HepG2 (cell line): ENCODE measurements at regions not wholly inside any gene's neighbourhood (a gene's known extent, or its start where the extent isn't known, plus 50 kb on each side); places are given as distances from the start of the nearest gene placed in this dataset.

Experiments
- ATAC-seq: fragments of 200-7000 bp; cut with Tn5 transposase; 3 replicates; pipeline ENCODE4 v1.9.1; 2020; ENCODE audit warnings: mild to moderate bottlenecking, moderate library complexity
- BruUV-seq: library from RNA; stranded (reverse); fragments of 400-500 nt; replicated peaks from 2 replicates; lab custom pipeline; 2021; lab: Mats Ljungman, UMichigan
- CTCF ChIA-PET: fragments of 300-600 bp; formaldehyde crosslinking; extraction: SDS; loops from one replicate; lab custom pipeline; 2021; ENCODE audit warnings: low total read pairs, inconsistent platforms, low intra/inter-chr PET ratio; lab: Yijun Ruan, JAX
- POLR2A ChIA-PET: fragments of 350-600 bp; sonication (Branson Sonifier 250); formaldehyde crosslinking; loops from one replicate; lab custom pipeline; 2020; ENCODE audit warnings: antibody characterized with exemption, inconsistent platforms; lab: Yijun Ruan, JAX
- DNase-seq: peaks from one replicate; pipeline ENCODE4 v3.0.0-alpha.2; 2015; ENCODE audit warnings: low spot score
- FAIRE-seq: peaks from 3 replicates; lab custom pipeline; 2011; peaks lifted over from hg19 to GRCh38; lab: Jason Lieb, UNC
- H2AFZ ChIP-seq: one replicate; pipeline ENCODE4 v1.6.1; 2011; ENCODE audit warnings: low read length, inconsistent platforms
- H3K27ac ChIP-seq: fragments of 300-600 bp; 3 replicates; pipeline ENCODE4 v1.8.0; 2011; ENCODE audit warnings: mixed run types, mild to moderate bottlenecking, mixed read lengths, low read length, inconsistent platforms; ENCODE audit not compliant: insufficient read depth; ENCODE audit errors: extremely low read length
- H3K27me3 ChIP-seq, 2 experiments: fragments of 200-600 bp in 1 of 2; 2 replicates in 1 of 2; 3 replicates in 1 of 2; pipeline versions ENCODE4 v1.6.0 to v1.8.0; 2011; ENCODE audit warnings: low read length in 2 of 2, mild to moderate bottlenecking in 2 of 2, moderate library complexity in 2 of 2, inconsistent platforms in 1 of 2; ENCODE audit not compliant: insufficient read depth in 2 of 2, control insufficient read depth in 1 of 2
- H3K36me3 ChIP-seq, 2 experiments: fragments of 200-600 bp in 1 of 2; replicated peaks in 1 of 2; 2 replicates in 1 of 2; 3 replicates in 1 of 2; pipeline versions ENCODE4 v1.5.1 to v1.8.0; 2011; ENCODE audit warnings: low read length in 2 of 2, inconsistent platforms in 1 of 2; ENCODE audit not compliant: insufficient read depth in 2 of 2, control insufficient read depth in 1 of 2
- H3K4me1 ChIP-seq: 2 replicates; pipeline ENCODE4 v1.5.1; 2012; ENCODE audit warnings: low read length, inconsistent platforms; ENCODE audit not compliant: insufficient read depth
- H3K4me2 ChIP-seq: 2 replicates; pipeline ENCODE4 v1.6.0; 2011; ENCODE audit warnings: low read depth, low read length, inconsistent platforms
- H3K4me3 ChIP-seq, 3 experiments: fragments of 200-600 bp in 1 of 3; sonication (generic), shearing (Covaris generic) in 1 of 3; replicated peaks in 1 of 3; 2 replicates each; pipeline ENCODE4 v1.5.1; 2011 to 2016; ENCODE audit warnings: low read length in 3 of 3, inconsistent platforms in 2 of 3, low read depth in 2 of 3, mild to moderate bottlenecking in 2 of 3, control low read depth in 1 of 3, mixed read lengths in 1 of 3; ENCODE audit not compliant: insufficient read depth in 1 of 3
- H3K79me2 ChIP-seq: one replicate; pipeline ENCODE4 v1.6.1; 2011; ENCODE audit warnings: low read length, inconsistent platforms; ENCODE audit not compliant: insufficient read depth
- H3K9ac ChIP-seq: 2 replicates; pipeline ENCODE4 v1.6.0; 2011; ENCODE audit warnings: mild to moderate bottlenecking, low read depth, low read length, inconsistent platforms; ENCODE audit not compliant: insufficient read depth
- H3K9me3 ChIP-seq: 2 replicates; pipeline ENCODE4 v1.5.1; 2012; ENCODE audit warnings: mild to moderate bottlenecking, low read length
- H4K20me1 ChIP-seq: 2 replicates; pipeline ENCODE4 v1.6.0; 2011; ENCODE audit warnings: inconsistent platforms, mild to moderate bottlenecking, low read length, moderate library complexity; ENCODE audit not compliant: insufficient read depth
- BORCS8-MEF2B ChIP-seq: sonication (generic); formaldehyde crosslinking; IDR thresholded peaks from 2 replicates; pipeline ENCODE4 v1.8.0; 2022; ENCODE audit warnings: mild to moderate bottlenecking, missing genetic modification reagents
- FOXA3 ChIP-seq: IDR thresholded peaks from 2 replicates; pipeline ENCODE4 v1.6.1; 2016; ENCODE audit warnings: missing genetic modification reagents, missing compliant biosample characterization
- HIVEP1 ChIP-seq: sonication (generic); formaldehyde crosslinking; IDR thresholded peaks from 2 replicates; pipeline ENCODE4 v1.4.0; 2020; ENCODE audit warnings: mild to moderate bottlenecking, missing genetic modification reagents
- HNRNPUL1 ChIP-seq: fragments of 200-400 bp; formaldehyde crosslinking; IDR thresholded peaks from 2 replicates; pipeline ENCODE4 v1.6.1; 2017; ENCODE audit warnings: low read depth, mild to moderate bottlenecking, low read length, moderate library complexity
- ISL2 ChIP-seq: sonication (generic); formaldehyde crosslinking; IDR thresholded peaks from 2 replicates; pipeline ENCODE4 v1.5.0; 2020; ENCODE audit warnings: missing genetic modification reagents
- MTF2 ChIP-seq: sonication (generic); formaldehyde crosslinking; IDR thresholded peaks from 2 replicates; pipeline ENCODE4 v1.5.0; 2020; ENCODE audit warnings: missing genetic modification reagents, borderline replicate concordance
- NFE2 ChIP-seq: sonication (generic); formaldehyde crosslinking; IDR thresholded peaks from 2 replicates; pipeline ENCODE4 v1.4.0; 2020; ENCODE audit warnings: missing genetic modification reagents
- SIN3A ChIP-seq: IDR thresholded peaks from 2 replicates; pipeline ENCODE4 v1.6.1; 2011; ENCODE audit warnings: low read depth, mild to moderate bottlenecking, control low read depth, low read length, borderline replicate concordance
- YY1 ChIP-seq: IDR thresholded peaks from 2 replicates; pipeline ENCODE4 v1.6.1; 2011; ENCODE audit warnings: low read length, low read depth, moderate library complexity, mild to moderate bottlenecking; ENCODE audit not compliant: insufficient read depth, insufficient replicate concordance
- ZFP62 ChIP-seq: sonication (generic); formaldehyde crosslinking; IDR thresholded peaks from 2 replicates; pipeline ENCODE4 v1.4.0; 2020; ENCODE audit warnings: missing genetic modification reagents
- ZMAT3 ChIP-seq: sonication (generic); formaldehyde crosslinking; conservative IDR thresholded peaks from 2 replicates; pipeline ENCODE4 v1.7.0; 2021; ENCODE audit warnings: missing genetic modification reagents
- ZNF317 ChIP-seq: sonication (generic); formaldehyde crosslinking; IDR thresholded peaks from 2 replicates; pipeline ENCODE4 v1.5.0; 2020; ENCODE audit warnings: mild to moderate bottlenecking, missing genetic modification reagents
- ZNF709 ChIP-seq: sonication (generic); formaldehyde crosslinking; IDR thresholded peaks from 2 replicates; pipeline ENCODE4 v1.5.0; 2020; ENCODE audit warnings: mild to moderate bottlenecking, missing genetic modification reagents
- ZNF780A ChIP-seq: sonication (generic); formaldehyde crosslinking; IDR thresholded peaks from 2 replicates; pipeline ENCODE4 v1.8.0; 2022; ENCODE audit warnings: mild to moderate bottlenecking, missing genetic modification reagents, moderate library complexity
- ZNF841 ChIP-seq: sonication (generic); formaldehyde crosslinking; IDR thresholded peaks from 2 replicates; pipeline ENCODE4 v1.8.1; 2023; ENCODE audit warnings: missing genetic modification reagents, borderline replicate concordance
- ZZZ3 ChIP-seq: sonication (generic); formaldehyde crosslinking; IDR thresholded peaks from 2 replicates; pipeline ENCODE4 v1.4.0; 2020; ENCODE audit warnings: missing genetic modification reagents, mild to moderate bottlenecking, borderline replicate concordance
- in situ Hi-C: cut with HindIII; loops from 2 replicates; pipeline ENCODE4 v1.10.0; 2017; ENCODE audit warnings: low pct_unique_long_range_greater_than_20kb; ENCODE audit not compliant: extremely low pct_ligation_motif_present
- intact Hi-C: fragments of 100-400 bp; cut with micrococcal nuclease; formaldehyde crosslinking; loops from one replicate; pipeline ENCODE4 v1.10.0; 2022; ENCODE audit not compliant: unreplicated experiment
- TF ChIP-seq, protein P1 (sequence below): IDR thresholded peaks from 2 replicates; pipeline ENCODE4 v1.6.1; 2016; ENCODE audit warnings: low read depth
- TF ChIP-seq, protein P2 (sequence below): sonication (generic); formaldehyde crosslinking; IDR thresholded peaks from 2 replicates; pipeline ENCODE4 v1.4.0; 2020; ENCODE audit warnings: mild to moderate bottlenecking, missing genetic modification reagents

DNA sequence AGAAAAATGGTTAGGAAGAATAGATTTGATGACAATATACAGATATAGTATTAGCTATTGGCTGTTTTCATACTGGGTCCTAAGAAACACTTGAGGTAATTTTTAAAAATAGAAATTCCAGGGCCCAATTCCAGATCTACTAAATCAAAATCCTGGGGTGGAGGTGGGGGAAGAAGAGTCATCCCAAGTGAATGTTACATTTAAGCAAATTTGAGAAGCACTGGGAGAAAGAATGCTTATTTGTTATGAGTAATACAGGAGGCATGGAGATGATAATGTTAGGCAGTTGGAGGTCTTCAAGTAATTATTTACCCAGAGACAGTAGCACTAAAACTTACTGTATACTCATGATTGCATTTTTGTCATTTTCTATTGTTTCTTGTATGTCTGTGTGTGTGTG, 93.0 kb upstream of the DAB2 start:
- Histone ChIP-seq H2AFZ (no peak overlapping the region), H3K27ac (no peak overlapping the region), H3K4me3 (no peak overlapping the region), H3K4me2 (no peak overlapping the region), H3K36me3 (no peaks in the 10 kb centered on the region), H3K9ac (no peak overlapping the region), H3K9me3 (no peaks in the 10 kb centered on the region), H3K27me3 (peaks cover 0 to 2% of the 10 kb centered on the region in 2 experiments; a peak in 1 of 5 replicates), H3K4me1 (peaks cover 6% of the 10 kb centered on the region; the same call in 1 of the 2 replicates), H3K79me2 (no peaks in the 10 kb centered on the region), H4K20me1 (no peaks in the 10 kb centered on the region)
- FAIRE-seq (no peak), DNase-seq (no peak), ATAC-seq (no peak)
- in situ Hi-C loops (no loop called here), intact Hi-C loops (no loop called here)
- ChIA-PET POLR2A (no interaction called here), CTCF (no interaction called here)
- BruUV-seq: no TSS peak
- TF ChIP-seq MTF2 (no peak), ZNF709 (no peak), ZNF780A (CRISPR knock-in tag) (no peak), ZFP62 (CRISPR knock-in tag) (no peak), BORCS8-MEF2B (CRISPR knock-in tag) (no peak), ZZZ3 (CRISPR knock-in tag) (no peak), YY1 (no peak), NFE2 (CRISPR knock-in tag) (no peak), ISL2 (CRISPR knock-in tag) (no peak), ZMAT3 (no peak), ZNF841 (no peak), HNRNPUL1 (no peak), ZNF317 (CRISPR knock-in tag) (no peak), SIN3A (no peak), HIVEP1 (CRISPR knock-in tag) (no peak), FOXA3 (no peak)
- TF ChIP-seq, protein P1, sequence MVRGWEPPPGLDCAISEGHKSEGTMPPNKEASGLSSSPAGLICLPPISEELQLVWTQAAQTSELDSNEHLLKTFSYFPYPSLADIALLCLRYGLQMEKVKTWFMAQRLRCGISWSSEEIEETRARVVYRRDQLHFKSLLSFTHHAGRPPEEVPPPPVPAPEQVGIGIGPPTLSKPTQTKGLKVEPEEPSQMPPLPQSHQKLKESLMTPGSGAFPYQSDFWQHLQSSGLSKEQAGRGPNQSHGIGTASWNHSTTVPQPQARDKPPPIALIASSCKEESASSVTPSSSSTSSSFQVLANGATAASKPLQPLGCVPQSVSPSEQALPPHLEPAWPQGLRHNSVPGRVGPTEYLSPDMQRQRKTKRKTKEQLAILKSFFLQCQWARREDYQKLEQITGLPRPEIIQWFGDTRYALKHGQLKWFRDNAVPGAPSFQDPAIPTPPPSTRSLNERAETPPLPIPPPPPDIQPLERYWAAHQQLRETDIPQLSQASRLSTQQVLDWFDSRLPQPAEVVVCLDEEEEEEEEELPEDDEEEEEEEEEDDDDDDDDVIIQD (CRISPR knock-in tag): no peak
- TF ChIP-seq, protein P2, sequence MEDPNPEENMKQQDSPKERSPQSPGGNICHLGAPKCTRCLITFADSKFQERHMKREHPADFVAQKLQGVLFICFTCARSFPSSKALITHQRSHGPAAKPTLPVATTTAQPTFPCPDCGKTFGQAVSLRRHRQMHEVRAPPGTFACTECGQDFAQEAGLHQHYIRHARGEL (CRISPR knock-in tag): no peak
